ENCODE measurements at regions not wholly inside any gene's neighbourhood (a gene's known extent, or its start where the extent isn't known, plus 50 kb on each side); places are given as distances from the start of the nearest gene placed in this dataset.

DNA sequence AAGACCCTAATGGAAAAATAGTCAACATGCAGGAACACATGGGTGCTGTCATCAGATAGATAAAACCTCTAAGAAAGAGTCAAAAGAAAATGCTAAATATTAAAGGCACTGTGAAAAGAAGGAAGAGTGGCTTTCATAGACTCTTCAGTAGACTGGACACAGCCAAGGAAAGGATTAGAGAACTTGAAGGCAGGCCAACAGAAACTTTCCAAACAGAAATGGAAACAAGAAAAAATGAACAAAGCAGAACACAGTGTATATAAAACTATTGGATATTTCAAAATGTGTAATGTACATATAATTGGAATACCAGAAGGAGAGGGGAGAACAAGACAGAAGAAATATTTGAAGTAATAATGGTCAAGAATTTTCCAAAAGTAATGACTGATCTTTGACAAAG lies 431.9 kb downstream of the MATN1 start:
- TF ChIP-seq CTCF (IDR thresholded peaks at IDR 0.05), result no peak
- no peak for TF ChIP-seq POLR2A (IDR thresholded peaks at IDR 0.05)

Measured in thyroid gland (tissue), 4 donors.